ENCODE measurements at regions not wholly inside any gene's neighbourhood (a gene's known extent, or its start where the extent isn't known, plus 50 kb on each side); places are given as distances from the start of the nearest gene placed in this dataset.
"Not testable (repeated sequence)": the region's sequence is repeated elsewhere in the genome, so short reads cannot be mapped to it uniquely, and the experiment has no call there.

GRCh38 chr4:84276752-84277151 lies 222.3 kb downstream of the NKX6-1 start:
- DNase-seq, result no peak

GRCh38 chr4:84269536-84270044 lies 229.5 kb downstream of the NKX6-1 start:
- DNase-seq, result no peak

- no peak for DNase-seq
These were observed 234.4 kb downstream of the NKX6-1 start for GRCh38 chr4:84264652-84265051.

GRCh38 chr4:84263415-84263814 lies 235.7 kb downstream of the NKX6-1 start:
- DNase-seq, result no peak

- no peak for DNase-seq
These were observed 238.6 kb downstream of the NKX6-1 start for GRCh38 chr4:84260495-84260894.

GRCh38 chr4:84258905-84259830 lies 239.9 kb downstream of the NKX6-1 start:
- no peak for DNase-seq

GRCh38 chr4:84254537-84254936 lies 244.6 kb downstream of the NKX6-1 start:
- no peak for DNase-seq

GRCh38 chr4:84249521-84249920 lies 249.6 kb downstream of the NKX6-1 start:
- no peak for DNase-seq

GRCh38 chr4:84245042-84245441 lies 254.1 kb downstream of the NKX6-1 start:
- not testable (repeated sequence) for DNase-seq

- not testable (repeated sequence) for DNase-seq
These were observed 254.7 kb downstream of the NKX6-1 start for GRCh38 chr4:84244346-84244801.

GRCh38 chr4:84243685-84244084 lies 255.4 kb downstream of the NKX6-1 start:
- DNase-seq, result no peak

- no peak for DNase-seq
These were observed 259.7 kb downstream of the NKX6-1 start for GRCh38 chr4:84239278-84239845.

GRCh38 chr4:84238247-84239090 lies 260.6 kb downstream of the NKX6-1 start:
- DNase-seq, result no peak

- no peak for DNase-seq
These were observed 262.1 kb downstream of the NKX6-1 start for GRCh38 chr4:84237008-84237407.

GRCh38 chr4:84235126-84235944 lies 263.8 kb downstream of the NKX6-1 start:
- DNase-seq, result no peak

- DNase-seq, result no peak
These were observed 266.6 kb downstream of the NKX6-1 start for GRCh38 chr4:84232309-84233095.

- DNase-seq, result no peak
These were observed 267.5 kb downstream of the NKX6-1 start for GRCh38 chr4:84231539-84232055.

- no peak for DNase-seq
These were observed 274.6 kb downstream of the NKX6-1 start for GRCh38 chr4:84224522-84224921.

GRCh38 chr4:84221704-84222103 lies 277.4 kb downstream of the NKX6-1 start:
- no peak for DNase-seq

- DNase-seq, result no peak
These were observed 278.1 kb downstream of the NKX6-1 start for GRCh38 chr4:84220990-84221389.

- no peak for DNase-seq
These were observed 279.4 kb downstream of the NKX6-1 start for GRCh38 chr4:84219656-84220055.
